IMR-90 (cell line): ENCODE measurements at regions not wholly inside any gene's neighbourhood (a gene's known extent, or its start where the extent isn't known, plus 50 kb on each side); places are given as distances from the start of the nearest gene placed in this dataset.

ENCODE experiments used
- ATAC-seq: fragments of 200-7000 bp; cut with Tn5 transposase; 2 replicates; pipeline ENCODE4 v1.9.1; 2020; ENCODE audit warnings: low read depth, mild to moderate bottlenecking, moderate library complexity
- BruUV-seq: library from RNA; stranded (reverse); fragments of 400-500 nt; replicated peaks from 2 replicates; lab custom pipeline; 2021; lab: Mats Ljungman, UMichigan
- CTCF ChIA-PET: fragments of 300-600 bp; formaldehyde crosslinking; extraction: SDS; loops from one replicate; lab custom pipeline; 2021; ENCODE audit warnings: antibody characterized with exemption; lab: Yijun Ruan, JAX
- POLR2A ChIA-PET: fragments of 300-600 bp; sonication (Branson Sonifier 250); formaldehyde crosslinking; loops from one replicate; lab custom pipeline; 2022; ENCODE audit warnings: antibody characterized with exemption; ENCODE audit not compliant: unreplicated experiment; lab: Charles Lee
- DNase-seq: peaks from one replicate; pipeline ENCODE4 v3.0.0; 2013
- H2AFZ ChIP-seq: replicated peaks from 2 replicates; pipeline ENCODE3; 2013; ENCODE audit warnings: low read length, mild to moderate bottlenecking; ENCODE audit not compliant: poor library complexity
- H2AK5ac ChIP-seq: 2 replicates; pipeline ENCODE4 v1.6.1; 2013; ENCODE audit warnings: low read depth, low read length, inconsistent platforms
- H2AK9ac ChIP-seq: replicated peaks from 2 replicates; pipeline ENCODE3; 2013; ENCODE audit warnings: mild to moderate bottlenecking, low read depth, low read length, moderate library complexity; ENCODE audit not compliant: poor library complexity
- H2BK120ac ChIP-seq: 2 replicates; pipeline ENCODE4 v1.6.1; 2013; ENCODE audit warnings: low read depth, low read length, inconsistent platforms
- H2BK15ac ChIP-seq: 3 replicates; pipeline ENCODE4 v1.6.1; 2013; ENCODE audit warnings: low read depth, low read length, inconsistent platforms
- H2BK20ac ChIP-seq: 2 replicates; pipeline ENCODE4 v1.6.1; 2013; ENCODE audit warnings: low read depth, mild to moderate bottlenecking, inconsistent platforms, low read length, moderate library complexity
- H2BK5ac ChIP-seq: 2 replicates; pipeline ENCODE4 v1.6.1; 2013; ENCODE audit warnings: mild to moderate bottlenecking, low read depth, low read length, inconsistent platforms; ENCODE audit not compliant: poor library complexity, severe bottlenecking
- H3K14ac ChIP-seq: replicated peaks from 2 replicates; pipeline ENCODE4 v1.6.1; 2013; ENCODE audit warnings: low read depth, low read length, inconsistent platforms
- H3K18ac ChIP-seq: 2 replicates; pipeline ENCODE4 v1.6.1; 2013; ENCODE audit warnings: low read depth, low read length, control low read depth
- H3K23ac ChIP-seq: 2 replicates; pipeline ENCODE4 v1.6.1; 2013; ENCODE audit warnings: low read depth, low read length, inconsistent platforms
- H3K27ac ChIP-seq: 2 replicates; pipeline ENCODE4 v1.5.1; 2013; ENCODE audit warnings: mild to moderate bottlenecking, control low read depth, low read length; ENCODE audit not compliant: insufficient read depth
- H3K27me3 ChIP-seq: 2 replicates; pipeline ENCODE4 v1.6.1; 2013; ENCODE audit warnings: low read length; ENCODE audit not compliant: control insufficient read depth, insufficient read depth
- H3K36me3 ChIP-seq: 2 replicates; pipeline ENCODE4 v1.6.1; 2013; ENCODE audit warnings: low read length, mixed read lengths; ENCODE audit not compliant: control insufficient read depth, insufficient read depth
- H3K4ac ChIP-seq: 2 replicates; pipeline ENCODE4 v1.6.1; 2013; ENCODE audit warnings: low read depth, low read length, inconsistent platforms
- H3K4me1 ChIP-seq: 2 replicates; pipeline ENCODE4 v1.6.1; 2013; ENCODE audit warnings: low read length, mixed read lengths; ENCODE audit not compliant: control insufficient read depth, insufficient read depth
- H3K4me2 ChIP-seq: 2 replicates; pipeline ENCODE4 v1.6.1; 2013; ENCODE audit warnings: low read depth, mild to moderate bottlenecking, control low read depth, low read length, moderate library complexity
- H3K4me3 ChIP-seq: 2 replicates; pipeline ENCODE4 v1.5.1; 2013; ENCODE audit warnings: low read depth, mild to moderate bottlenecking, control low read depth, low read length, moderate library complexity; ENCODE audit not compliant: insufficient read depth
- H3K56ac ChIP-seq: 2 replicates; pipeline ENCODE4 v1.6.1; 2013; ENCODE audit warnings: low read length, inconsistent platforms; ENCODE audit not compliant: insufficient read depth; ENCODE audit errors: extremely low read depth
- H3K79me1 ChIP-seq, 2 experiments: 2 replicates each; pipeline ENCODE4 v1.6.1; 2013; ENCODE audit warnings: low read length in 2 of 2, inconsistent platforms in 1 of 2, low read depth in 1 of 2
- H3K9ac ChIP-seq: 2 replicates; pipeline ENCODE4 v1.6.1; 2013; ENCODE audit warnings: low read depth, low read length, control low read depth
- H3K9me1 ChIP-seq: 2 replicates; pipeline ENCODE4 v1.6.1; 2013; ENCODE audit warnings: low read length, inconsistent platforms; ENCODE audit not compliant: insufficient read depth
- H3K9me3 ChIP-seq: 2 replicates; pipeline ENCODE4 v1.6.1; 2013; ENCODE audit warnings: low read length; ENCODE audit not compliant: control insufficient read depth, insufficient read depth
- H4K20me1 ChIP-seq: 2 replicates; pipeline ENCODE4 v1.6.1; 2013; ENCODE audit warnings: low read length, inconsistent platforms; ENCODE audit not compliant: insufficient read depth
- H4K5ac ChIP-seq: 2 replicates; pipeline ENCODE4 v1.6.1; 2013; ENCODE audit warnings: mild to moderate bottlenecking, low read depth, low read length, control low read depth
- H4K8ac ChIP-seq, 2 experiments: 2 replicates each; pipeline ENCODE4 v1.6.1; 2013; ENCODE audit warnings: low read depth in 2 of 2, low read length in 2 of 2, control low read depth in 1 of 2, inconsistent platforms in 1 of 2
- H4K91ac ChIP-seq: 2 replicates; pipeline ENCODE4 v1.6.1; 2013; ENCODE audit warnings: low read depth, low read length, inconsistent platforms; ENCODE audit not compliant: insufficient read depth
- BHLHE40 ChIP-seq: fragments of 150-350 bp; IDR thresholded peaks from 2 replicates; pipeline ENCODE4 v1.6.1; 2016; ENCODE audit warnings: mild to moderate bottlenecking, low read depth, low read length
- CEBPB ChIP-seq: IDR thresholded peaks from 2 replicates; pipeline ENCODE4 v1.6.1; 2012; ENCODE audit warnings: low read depth, low read length, improper control_type of control experiment
- CHD1 ChIP-seq: IDR thresholded peaks from 2 replicates; pipeline ENCODE4 v1.6.1; 2012; ENCODE audit warnings: low read depth, low read length, improper control_type of control experiment
- FOS ChIP-seq: fragments of 150-350 bp; IDR thresholded peaks from 2 replicates; pipeline ENCODE4 v1.6.1; 2016; ENCODE audit warnings: low read depth, low read length
- MAFK ChIP-seq: IDR thresholded peaks from 2 replicates; pipeline ENCODE4 v1.6.1; 2012; ENCODE audit warnings: low read depth, low read length, improper control_type of control experiment
- MAZ ChIP-seq: IDR thresholded peaks from 2 replicates; pipeline ENCODE4 v1.6.1; 2012; ENCODE audit warnings: low read depth, mild to moderate bottlenecking, low read length, improper control_type of control experiment, moderate library complexity, borderline replicate concordance
- MXI1 ChIP-seq: IDR thresholded peaks from 2 replicates; pipeline ENCODE4 v1.6.1; 2012; ENCODE audit warnings: low read depth, mild to moderate bottlenecking, low read length, moderate library complexity, borderline replicate concordance
- NFE2L2 ChIP-seq: fragments of 150-350 bp; IDR thresholded peaks from 2 replicates; pipeline ENCODE4 v1.6.1; 2016; ENCODE audit warnings: low read depth, mild to moderate bottlenecking, low read length
- POLR2A ChIP-seq: IDR thresholded peaks from 2 replicates; pipeline ENCODE4 v1.6.1; 2012; ENCODE audit warnings: mild to moderate bottlenecking, low read depth, low read length
- RAD21 ChIP-seq: IDR thresholded peaks from 2 replicates; pipeline ENCODE4 v1.6.1; 2012; ENCODE audit warnings: low read length, improper control_type of control experiment
- RCOR1 ChIP-seq: IDR thresholded peaks from 2 replicates; pipeline ENCODE4 v1.6.1; 2012; ENCODE audit warnings: mild to moderate bottlenecking, low read length, improper control_type of control experiment; ENCODE audit not compliant: insufficient replicate concordance
- RFX5 ChIP-seq: IDR thresholded peaks from 2 replicates; pipeline ENCODE4 v1.8.0; 2012; ENCODE audit warnings: low read depth, mild to moderate bottlenecking, low read length, moderate library complexity
- SMC3 ChIP-seq: fragments of 150-350 bp; IDR thresholded peaks from 2 replicates; pipeline ENCODE4 v1.6.1; 2016; ENCODE audit warnings: low read depth, mild to moderate bottlenecking, antibody characterized with exemption, low read length, moderate library complexity
- USF2 ChIP-seq: fragments of 150-350 bp; IDR thresholded peaks from 2 replicates; pipeline ENCODE4 v1.6.1; 2017; ENCODE audit warnings: mild to moderate bottlenecking, antibody characterized with exemption, low read length, low read depth
- WGBS, 2 experiments: methylation state at CpG; one replicate each; pipeline versions ENCODE4 v1.1.5 to v1.1.7; 2013; ENCODE audit warnings: missing lambda C conversion rate in 2 of 2; ENCODE audit not compliant: insufficient read length in 1 of 2; ENCODE audit errors: extremely low coverage in 2 of 2; 5-methylcytosine and 5-hydroxymethylcytosine counted together
- dilution Hi-C: fragments of 300-500 bp; cut with HindIII; formaldehyde crosslinking; loops from one replicate; pipeline ENCODE4 v1.14.3; 2018; ENCODE audit warnings: low sequenced_read_pairs; ENCODE audit not compliant: unreplicated experiment
- in situ Hi-C: fragments of 300-500 bp; cut with MboI; formaldehyde crosslinking; loops from 3 replicates; pipeline ENCODE4 v1.14.3; 2019; ENCODE audit warnings: low sequenced_read_pairs, inconsistent platforms, mixed read lengths
- intact Hi-C: fragments of 100-400 bp; cut with micrococcal nuclease; formaldehyde crosslinking; loops from 2 replicates; pipeline ENCODE4 v1.10.0; 2022
- TF ChIP-seq, protein P1 (sequence below): conservative IDR thresholded peaks from 2 replicates; pipeline ENCODE4 v1.5.1; 2012; ENCODE audit warnings: mild to moderate bottlenecking, low read depth, low read length, improper control_type of control experiment
- TF ChIP-seq, protein P2 (sequence below): fragments of 150-350 bp; IDR thresholded peaks from 2 replicates; pipeline ENCODE4 v1.6.1; 2016; ENCODE audit warnings: low read depth, mild to moderate bottlenecking, low read length, moderate library complexity, borderline replicate concordance

DNA sequence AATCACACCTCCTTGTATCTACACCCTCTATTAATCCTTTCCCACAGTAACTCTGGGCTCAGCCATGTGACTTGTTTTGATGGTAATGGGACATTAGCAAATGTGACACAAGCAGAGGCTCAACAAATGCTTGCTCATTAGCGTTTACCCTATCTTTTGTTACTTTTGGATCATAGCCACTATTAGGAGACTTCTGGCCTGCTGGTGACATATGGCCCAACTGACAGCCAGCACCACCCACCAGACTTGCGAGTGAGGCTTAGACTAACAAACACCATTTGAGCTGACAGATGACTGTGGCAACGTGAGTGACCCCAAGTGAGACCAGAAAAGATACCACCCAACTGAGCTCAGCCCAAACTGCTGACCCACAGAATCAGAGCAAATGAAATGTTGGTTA, 154.1 kb downstream of the OLFM4 start:
- no peak overlapping the region for H3K4me2 ChIP-seq
- H2AFZ ChIP-seq = no peak overlapping the region
- TF ChIP-seq USF2 = no peak
- TF ChIP-seq SMC3 = no peak
- TF ChIP-seq CHD1 = no peak
- no peak for TF ChIP-seq CEBPB
- no peak for TF ChIP-seq FOS
- TF ChIP-seq POLR2A = no peak
- TF ChIP-seq RAD21 = no peak
- TF ChIP-seq MAZ = no peak
- TF ChIP-seq RFX5 = no peak
- TF ChIP-seq NFE2L2 = no peak
- no peak for TF ChIP-seq MXI1
- TF ChIP-seq, protein P1, sequence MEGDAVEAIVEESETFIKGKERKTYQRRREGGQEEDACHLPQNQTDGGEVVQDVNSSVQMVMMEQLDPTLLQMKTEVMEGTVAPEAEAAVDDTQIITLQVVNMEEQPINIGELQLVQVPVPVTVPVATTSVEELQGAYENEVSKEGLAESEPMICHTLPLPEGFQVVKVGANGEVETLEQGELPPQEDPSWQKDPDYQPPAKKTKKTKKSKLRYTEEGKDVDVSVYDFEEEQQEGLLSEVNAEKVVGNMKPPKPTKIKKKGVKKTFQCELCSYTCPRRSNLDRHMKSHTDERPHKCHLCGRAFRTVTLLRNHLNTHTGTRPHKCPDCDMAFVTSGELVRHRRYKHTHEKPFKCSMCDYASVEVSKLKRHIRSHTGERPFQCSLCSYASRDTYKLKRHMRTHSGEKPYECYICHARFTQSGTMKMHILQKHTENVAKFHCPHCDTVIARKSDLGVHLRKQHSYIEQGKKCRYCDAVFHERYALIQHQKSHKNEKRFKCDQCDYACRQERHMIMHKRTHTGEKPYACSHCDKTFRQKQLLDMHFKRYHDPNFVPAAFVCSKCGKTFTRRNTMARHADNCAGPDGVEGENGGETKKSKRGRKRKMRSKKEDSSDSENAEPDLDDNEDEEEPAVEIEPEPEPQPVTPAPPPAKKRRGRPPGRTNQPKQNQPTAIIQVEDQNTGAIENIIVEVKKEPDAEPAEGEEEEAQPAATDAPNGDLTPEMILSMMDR = no peak
- TF ChIP-seq, protein P2, sequence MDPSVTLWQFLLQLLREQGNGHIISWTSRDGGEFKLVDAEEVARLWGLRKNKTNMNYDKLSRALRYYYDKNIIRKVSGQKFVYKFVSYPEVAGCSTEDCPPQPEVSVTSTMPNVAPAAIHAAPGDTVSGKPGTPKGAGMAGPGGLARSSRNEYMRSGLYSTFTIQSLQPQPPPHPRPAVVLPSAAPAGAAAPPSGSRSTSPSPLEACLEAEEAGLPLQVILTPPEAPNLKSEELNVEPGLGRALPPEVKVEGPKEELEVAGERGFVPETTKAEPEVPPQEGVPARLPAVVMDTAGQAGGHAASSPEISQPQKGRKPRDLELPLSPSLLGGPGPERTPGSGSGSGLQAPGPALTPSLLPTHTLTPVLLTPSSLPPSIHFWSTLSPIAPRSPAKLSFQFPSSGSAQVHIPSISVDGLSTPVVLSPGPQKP = no peak
- no peak for TF ChIP-seq MAFK
- no peak for TF ChIP-seq BHLHE40
- TF ChIP-seq RCOR1 = no peak
- no peaks in the 10 kb centered on the region for H3K4me1 ChIP-seq
- in situ Hi-C loops = no loop called here
- H2AK9ac ChIP-seq = no peak overlapping the region
- no peak overlapping the region for H4K91ac ChIP-seq
- no peak overlapping the region for H3K23ac ChIP-seq
- no peaks in the 10 kb centered on the region for H4K20me1 ChIP-seq
- no peaks in the 10 kb centered on the region for H3K36me3 ChIP-seq
- no peak overlapping the region for H3K4ac ChIP-seq
- no peak overlapping the region for H2BK5ac ChIP-seq
- BruUV-seq = no TSS peak
- ATAC-seq (no peak), DNase-seq (no peak)
- intact Hi-C loops = no loop called here
- no peak overlapping the region for H3K56ac ChIP-seq
- H3K18ac ChIP-seq = no peak overlapping the region
- no peak overlapping the region for H4K8ac ChIP-seq
- H3K9me3 ChIP-seq = no peaks in the 10 kb centered on the region
- ChIA-PET POLR2A (no interaction called here), CTCF (no interaction called here)
- no peak overlapping the region for H2BK15ac ChIP-seq
- no peak overlapping the region for H2BK20ac ChIP-seq
- H3K4me3 ChIP-seq = no peak overlapping the region
- no peaks in the 10 kb centered on the region for H3K79me1 ChIP-seq
- no CpG with 5 or more reads among the region's 3 CpGs for WGBS, 2 experiments
- no peaks in the 10 kb centered on the region for H3K27me3 ChIP-seq
- no peak overlapping the region for H3K27ac ChIP-seq
- no peak overlapping the region for H3K14ac ChIP-seq
- H3K9ac ChIP-seq = no peak overlapping the region
- dilution Hi-C loops = no loop called here
- H3K9me1 ChIP-seq = no peaks in the 10 kb centered on the region
- H2AK5ac ChIP-seq = no peak overlapping the region
- no peak overlapping the region for H4K5ac ChIP-seq
- no peak overlapping the region for H2BK120ac ChIP-seq
